Left hindlimb (tissue), 1 donor: ENCODE measurements at regions not wholly inside any gene's neighbourhood (a gene's known extent, or its start where the extent isn't known, plus 50 kb on each side); places are given as distances from the start of the nearest gene placed in this dataset.
"Not testable (repeated sequence)": the region's sequence is repeated elsewhere in the genome, so short reads cannot be mapped to it uniquely, and the experiment has no call there.

Source experiments
- DNase-seq: peaks from one replicate; pipeline ENCODE4 v3.0.0-alpha.2; 2018

DNA sequence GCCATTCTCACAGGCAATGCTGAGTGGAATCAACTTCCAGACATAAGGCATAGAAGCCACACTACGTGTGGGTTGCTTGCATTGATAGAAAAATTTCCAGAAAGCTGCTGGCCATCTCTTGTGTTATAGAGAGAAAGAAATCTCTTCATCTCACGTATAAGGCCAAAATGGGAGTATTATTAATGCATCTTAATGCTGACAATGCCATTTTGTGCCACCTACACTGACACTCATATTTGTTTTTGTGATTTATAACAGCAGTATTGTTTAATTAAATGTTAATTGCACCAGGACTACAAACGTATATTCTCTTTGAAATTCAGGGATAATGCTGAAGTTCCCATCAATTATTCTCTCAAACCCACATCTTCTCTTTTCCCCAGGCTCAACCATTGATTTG is 56.1 kb upstream of the TMEM132D start:
- no peak for DNase-seq

DNA sequence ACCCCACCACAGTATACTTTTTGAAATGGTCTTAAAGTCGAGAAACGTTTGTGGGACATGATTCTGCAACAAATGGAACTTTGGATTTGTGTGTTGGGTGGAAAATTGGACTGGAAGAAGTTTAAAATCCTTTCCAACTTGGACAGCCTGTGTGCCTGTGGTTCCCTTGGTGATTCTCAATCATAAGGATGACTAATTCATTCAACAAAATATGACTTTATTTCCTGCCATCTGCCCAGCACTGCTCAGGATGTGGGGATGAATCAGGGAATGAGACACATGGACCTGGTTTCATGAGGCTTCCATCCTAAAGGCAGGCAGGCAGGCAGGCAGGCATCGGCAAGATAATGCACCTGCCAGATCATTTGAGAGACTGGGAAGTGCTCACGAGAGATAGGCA is 57.3 kb upstream of the TMEM132D start:
- DNase-seq: no peak

DNA sequence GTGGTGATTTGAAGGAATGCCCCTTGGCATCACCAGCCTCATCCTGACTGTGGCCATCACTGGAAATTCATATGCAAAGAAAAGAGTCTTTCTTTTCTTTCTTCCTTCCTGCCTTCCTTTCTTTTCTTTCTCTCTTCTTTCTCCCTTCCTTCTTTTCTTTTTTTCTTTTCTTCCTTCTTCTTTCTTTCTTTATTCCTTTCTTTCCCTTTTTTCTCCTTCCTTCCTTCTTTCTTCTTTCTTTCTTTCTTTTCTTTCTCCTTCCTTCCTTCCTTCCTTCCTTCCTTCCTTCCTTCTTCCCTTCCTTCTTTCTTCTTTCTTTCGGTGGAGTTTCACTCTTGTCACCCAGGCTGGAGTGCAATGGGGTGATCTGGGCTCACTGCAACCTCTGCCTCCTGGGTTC is 58.0 kb upstream of the TMEM132D start:
- no peak for DNase-seq

DNA sequence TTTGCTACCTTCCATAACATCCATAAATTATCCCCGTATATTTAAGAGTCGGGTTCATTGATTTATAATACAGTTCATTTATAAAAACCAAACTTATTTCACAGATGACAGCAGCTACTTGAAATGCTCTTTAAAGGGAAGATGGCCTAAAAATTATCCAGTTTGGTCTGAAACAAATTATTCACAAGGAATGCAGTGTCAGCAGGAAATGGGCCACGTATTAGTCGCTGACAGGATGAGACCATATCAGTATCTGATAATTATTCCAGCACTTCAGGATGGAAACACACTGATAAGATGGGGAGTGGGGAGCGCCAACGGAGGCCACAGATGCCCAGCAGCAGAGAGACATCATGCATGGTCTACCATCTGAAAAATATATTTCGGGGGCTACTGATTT is 60.5 kb upstream of the TMEM132D start:
- no peak for DNase-seq

DNA sequence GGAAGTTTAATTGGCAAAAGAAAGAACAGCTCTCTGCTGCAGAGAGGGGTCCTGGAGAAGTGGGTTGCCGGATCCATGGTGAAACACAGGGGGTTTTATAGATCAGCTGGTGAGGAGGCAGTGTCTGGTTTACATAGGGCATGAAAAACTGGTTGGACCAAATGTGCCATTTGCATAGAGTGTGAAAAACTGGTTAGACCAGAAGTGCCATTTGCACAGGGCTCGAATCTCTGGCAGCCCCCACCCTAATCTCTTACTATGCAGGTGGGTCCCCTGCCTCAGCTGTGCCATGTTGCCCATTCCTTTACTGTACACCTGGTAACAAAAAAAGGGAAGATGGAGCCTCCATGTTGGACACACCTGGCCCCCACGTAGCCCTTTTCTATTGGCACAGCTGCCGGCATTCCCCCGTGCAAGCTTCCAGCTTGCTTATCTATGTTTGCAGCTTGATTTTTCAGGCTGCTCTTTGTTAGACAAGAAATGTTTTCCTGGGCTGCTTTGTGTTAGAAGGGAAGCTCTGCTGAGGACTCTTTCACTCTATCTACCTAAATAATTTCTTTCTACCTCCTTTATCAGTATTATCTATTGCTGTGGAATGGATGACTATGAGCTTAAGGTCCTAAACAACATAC is 61.1 kb upstream of the TMEM132D start:
- no peak for DNase-seq

DNA sequence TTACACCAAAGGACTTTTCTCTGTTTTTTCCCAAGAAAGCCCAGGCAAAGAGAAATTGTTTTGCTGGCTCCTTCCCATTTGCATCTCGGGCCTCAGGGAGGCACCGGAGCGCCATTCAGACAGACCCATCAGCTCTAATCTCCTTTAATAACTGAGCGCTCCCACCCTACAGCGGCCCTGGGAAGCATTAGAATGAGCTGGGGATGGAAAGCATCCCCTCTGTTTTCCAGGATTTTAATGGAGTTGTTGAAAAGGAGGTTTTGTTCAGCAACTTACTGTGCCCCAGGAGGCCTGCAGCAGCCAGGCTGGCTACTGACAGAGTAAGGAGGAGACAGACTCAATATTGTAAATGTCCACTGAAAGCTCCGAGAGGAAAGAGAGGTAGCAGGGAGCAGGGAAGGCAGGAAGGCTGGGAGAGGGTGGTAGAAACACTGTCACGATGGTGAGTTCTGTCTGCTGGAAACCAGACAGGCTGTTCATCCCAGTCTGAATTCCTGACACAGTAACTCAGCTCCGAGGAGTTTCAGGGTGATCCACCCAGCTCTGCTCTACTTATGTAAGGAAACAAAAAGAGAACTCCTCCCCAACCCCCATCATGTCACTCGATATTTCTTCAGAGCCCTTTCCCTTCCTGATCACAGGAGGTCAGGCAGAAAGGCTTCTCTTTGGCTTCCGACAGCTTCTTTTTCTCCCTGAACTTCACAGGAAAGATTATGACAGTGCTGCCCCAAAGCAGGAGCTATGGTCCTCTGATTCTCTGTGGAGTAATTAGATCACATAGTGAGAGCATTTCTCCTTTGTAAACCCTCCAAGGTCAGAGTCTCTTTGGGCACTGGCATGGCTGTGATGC is 62.5 kb upstream of the TMEM132D start:
- DNase-seq: no peak

DNA sequence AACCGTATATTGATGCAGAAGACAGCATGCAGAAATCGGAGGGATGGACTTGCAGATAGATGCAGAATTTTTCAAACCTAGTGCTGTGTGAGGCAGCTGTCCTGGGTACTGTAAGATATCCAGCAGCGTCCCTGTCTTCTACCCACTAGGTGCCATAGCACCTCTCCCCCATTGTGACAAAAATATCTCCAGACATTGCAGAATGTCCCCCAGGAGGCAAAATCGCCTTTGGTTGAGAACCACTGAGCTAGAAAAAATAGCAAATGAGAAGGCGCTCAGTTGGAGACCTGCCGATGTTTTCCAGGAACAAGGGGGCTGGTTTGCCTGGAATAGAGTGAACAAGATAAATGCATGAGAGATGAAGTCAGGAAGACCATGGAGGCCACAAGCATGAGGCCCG is 67.9 kb upstream of the TMEM132D start:
- no peak for DNase-seq

DNA sequence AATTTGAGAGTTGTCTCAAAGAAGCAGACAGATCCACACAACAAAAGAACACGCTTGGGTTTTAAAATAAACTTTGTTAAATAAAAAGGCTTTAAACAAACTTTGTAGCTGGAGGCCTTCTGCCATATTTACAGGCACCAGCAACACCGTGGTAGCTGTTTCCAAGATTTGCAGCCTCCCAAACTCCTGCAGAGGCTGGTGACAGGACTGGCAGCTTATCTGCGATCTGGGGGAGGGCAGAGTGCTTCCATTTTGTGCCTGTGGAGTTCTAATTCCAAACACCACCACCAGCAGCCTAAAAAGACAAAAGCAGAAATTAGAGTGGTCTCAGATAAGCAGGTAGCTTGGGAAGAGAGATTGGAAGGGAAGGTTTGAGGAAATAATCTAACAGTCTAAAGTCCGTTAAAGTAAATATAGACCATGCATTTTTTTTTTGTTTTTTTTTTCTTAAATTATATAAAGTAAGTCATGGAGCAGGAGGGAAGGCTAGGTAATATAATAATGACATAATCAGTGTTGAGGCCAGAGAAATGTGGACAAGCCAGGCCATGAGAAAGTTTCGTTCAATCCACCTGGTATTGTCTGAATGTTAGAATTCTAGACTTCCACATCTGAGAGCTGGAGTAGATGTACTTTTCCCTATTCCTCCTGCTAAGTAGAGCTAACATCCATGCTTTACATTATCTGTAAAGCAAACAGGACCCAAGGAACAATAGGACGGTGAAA is 69.6 kb upstream of the TMEM132D start:
- no peak for DNase-seq

DNA sequence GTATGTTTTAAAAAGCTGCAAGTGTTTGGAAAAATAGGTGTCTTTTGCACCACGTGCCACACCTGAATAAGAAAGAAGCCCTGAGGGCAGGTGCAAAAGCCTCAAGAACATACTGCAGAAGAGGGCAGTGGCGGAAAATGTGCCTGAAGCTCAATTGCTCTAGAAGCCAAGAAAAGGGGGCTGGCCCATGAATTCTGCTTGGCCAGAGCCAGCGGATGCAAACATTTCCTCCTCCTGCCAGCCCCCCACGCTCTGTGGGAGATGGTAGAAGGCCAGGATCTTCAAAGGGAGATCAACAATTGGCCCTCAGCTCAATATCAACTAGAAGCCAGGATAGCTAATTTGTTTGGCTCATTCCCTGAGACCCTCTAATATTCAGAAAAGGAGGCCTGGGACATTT is 80.3 kb upstream of the TMEM132D start:
- no peak for DNase-seq

DNA sequence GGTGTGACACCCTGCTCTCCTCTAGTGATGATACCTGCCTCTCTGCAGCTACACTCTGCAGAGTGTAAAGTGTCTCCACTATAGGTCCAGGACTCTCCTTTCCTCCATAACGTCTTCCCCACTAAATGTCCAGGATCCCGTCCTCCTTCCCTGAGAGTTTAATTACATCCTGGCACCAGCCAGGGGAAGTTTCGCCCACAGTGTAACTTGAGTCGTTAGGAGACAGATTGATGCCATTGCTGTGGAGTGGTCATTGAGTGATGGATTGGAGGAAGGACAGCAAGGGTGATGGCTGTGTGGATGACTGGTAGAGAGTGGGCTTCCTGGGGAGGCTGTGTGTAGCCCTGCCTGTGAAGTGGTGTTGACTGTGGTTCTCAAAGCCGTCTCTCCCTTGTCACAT is 84.0 kb upstream of the TMEM132D start:
- no peak for DNase-seq

DNA sequence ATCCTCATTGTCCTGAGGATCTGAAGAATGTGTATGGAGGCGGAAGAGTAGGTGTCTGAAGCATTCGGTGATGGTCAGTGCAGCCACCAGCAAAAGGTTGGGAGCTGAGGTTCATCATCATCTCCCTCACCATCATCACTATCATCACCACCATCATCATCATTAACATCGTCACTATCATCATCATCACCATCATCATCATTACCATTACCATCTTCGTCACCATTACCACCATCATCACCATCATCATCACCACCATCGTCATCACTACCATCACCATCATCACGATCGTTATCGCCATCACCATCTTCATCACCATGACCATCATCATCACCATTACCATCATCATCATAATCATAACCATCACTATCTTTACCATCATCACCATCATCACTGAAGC is 90.8 kb upstream of the TMEM132D start:
- no peak for DNase-seq

DNA sequence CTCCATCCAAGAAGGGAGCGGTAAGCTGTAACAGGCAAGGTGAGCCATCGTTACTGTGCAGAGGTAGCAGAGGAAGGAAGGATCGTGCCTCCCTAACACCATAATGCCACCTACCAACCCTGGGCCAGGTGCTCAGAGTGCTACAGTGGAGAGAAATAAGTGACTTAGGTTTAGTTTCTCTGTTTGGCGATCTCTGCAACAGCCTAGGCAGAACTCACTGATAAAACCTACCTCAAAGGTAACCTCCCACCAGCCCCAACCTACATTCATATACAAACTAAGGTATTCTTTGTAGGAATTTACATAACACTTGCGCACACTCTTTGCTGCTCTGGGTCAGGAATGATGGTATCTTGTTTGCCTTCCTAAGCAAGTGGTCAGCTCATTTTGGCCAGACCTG is 93.4 kb upstream of the TMEM132D start:
- no peak for DNase-seq

DNA sequence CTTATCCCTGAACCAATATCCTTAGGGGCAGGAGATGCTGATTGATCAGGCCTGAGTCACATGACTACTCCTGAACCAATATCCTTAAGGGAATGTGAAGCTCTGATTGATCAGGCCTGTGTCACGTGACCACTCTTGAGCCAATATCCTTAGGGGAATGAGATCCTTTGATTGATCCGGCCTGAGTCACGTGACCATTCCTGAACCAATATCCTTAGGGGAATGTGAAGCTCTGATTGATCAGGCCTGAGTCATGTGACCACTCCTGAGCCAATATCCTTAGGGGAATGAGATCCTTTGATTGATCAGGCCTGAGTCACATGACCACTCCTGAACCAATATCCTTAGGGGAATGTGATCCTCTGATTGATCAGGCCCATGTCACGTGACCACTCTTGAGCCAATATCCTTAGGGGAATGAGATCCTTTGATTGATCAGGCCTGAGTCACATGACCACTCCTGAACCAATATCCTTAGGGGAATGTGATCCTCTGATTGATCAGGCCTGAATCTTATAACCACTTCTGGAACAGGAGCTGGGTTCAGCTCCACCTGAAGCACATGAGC is 100.6 kb upstream of the TMEM132D start:
- DNase-seq: not testable (repeated sequence)

DNA sequence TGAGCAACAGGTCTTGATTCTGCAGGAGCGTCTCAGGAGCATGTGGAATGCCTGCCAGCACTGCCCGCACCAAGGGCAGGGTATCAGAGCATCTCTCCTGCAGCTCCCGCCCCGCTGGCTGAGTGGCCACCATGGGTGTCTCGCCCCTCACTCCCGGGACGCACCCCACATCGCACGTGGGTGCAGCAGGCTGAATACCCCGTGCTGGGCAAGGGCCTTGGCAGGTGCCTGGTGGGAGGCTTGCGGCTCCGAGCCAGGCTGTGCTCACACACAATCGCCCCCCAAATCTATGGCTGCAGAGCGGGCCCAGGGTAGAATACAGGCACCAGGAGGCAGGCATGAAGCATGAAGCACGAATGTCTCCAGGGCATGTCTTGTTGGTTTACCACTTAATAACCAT is 103.9 kb upstream of the TMEM132D start:
- no peak for DNase-seq

DNA sequence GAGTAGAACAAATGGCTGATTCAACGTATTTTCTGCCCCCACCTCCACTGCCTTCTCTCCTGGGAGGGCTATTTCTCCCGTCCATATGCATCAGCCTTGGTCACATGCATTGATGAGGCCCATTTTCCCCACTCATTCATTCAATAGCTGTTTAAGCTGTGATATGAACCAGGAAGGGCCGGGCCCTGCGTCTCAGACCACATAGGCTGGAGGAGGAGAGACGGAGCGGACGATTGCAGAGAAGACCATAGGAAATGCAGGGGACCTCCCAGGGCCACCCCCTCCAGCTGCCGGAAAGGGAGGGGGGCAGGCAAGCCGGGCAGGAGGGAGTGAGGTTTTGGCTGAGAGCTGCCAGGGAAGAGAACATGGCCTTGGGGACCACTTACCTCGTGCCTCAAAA is 104.4 kb upstream of the TMEM132D start:
- no peak for DNase-seq

DNA sequence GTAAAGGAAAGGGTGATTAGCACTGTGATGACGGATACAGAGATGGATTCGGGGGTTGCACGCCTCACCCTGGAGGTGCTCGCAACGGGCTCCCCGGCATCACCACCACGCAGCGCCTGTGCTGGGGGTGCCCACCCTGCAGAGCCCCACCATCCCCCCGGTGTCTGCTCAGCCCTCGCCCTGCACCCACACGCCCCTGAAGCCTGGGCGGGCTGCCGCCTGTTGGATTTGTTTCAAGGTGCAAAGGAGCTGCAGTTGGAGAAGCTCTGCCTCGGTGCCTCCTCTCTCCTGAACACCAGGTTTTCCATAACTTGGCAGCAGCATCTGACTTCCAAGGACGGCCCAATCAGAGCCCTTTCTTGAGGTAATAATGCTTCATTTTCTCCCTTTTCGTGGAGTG is 106.1 kb upstream of the TMEM132D start:
- DNase-seq: no peak

DNA sequence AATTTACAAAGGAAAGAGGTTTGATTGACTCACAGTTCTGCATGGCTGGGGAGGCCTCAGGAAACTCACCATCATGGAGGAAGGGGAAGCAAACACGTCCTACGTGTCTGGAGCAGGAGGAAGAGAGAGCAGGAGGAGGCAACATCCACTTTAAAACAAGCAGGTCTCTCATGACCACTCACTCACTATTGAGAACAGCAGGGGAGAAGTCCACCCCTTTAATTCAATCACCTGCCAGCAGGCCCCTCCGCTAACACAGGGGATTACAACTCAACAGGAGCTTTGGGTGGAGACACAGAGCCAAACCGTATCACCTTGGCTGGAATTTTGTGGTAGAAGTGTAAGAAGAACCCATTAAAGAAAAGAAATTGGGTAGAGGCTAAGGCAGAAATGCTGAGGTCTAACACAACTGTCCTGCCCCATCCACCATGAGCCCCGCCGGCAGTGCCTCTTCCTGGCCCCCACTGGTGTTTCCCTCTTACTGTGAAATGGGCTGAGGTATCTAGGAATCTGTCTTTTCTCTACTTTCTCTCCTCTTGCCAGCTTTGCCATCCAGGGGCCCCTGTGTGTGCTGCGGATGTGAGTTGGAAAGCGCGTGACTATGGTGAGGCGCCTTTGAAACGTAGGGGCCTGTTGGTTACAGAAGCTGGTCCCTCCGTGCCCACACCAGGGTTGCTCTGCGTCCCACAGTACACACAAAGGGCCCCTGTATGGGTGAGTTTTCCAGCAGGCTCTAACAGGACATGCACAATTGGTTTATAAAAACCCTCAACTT is 108.0 kb upstream of the TMEM132D start:
- DNase-seq: no peak

DNA sequence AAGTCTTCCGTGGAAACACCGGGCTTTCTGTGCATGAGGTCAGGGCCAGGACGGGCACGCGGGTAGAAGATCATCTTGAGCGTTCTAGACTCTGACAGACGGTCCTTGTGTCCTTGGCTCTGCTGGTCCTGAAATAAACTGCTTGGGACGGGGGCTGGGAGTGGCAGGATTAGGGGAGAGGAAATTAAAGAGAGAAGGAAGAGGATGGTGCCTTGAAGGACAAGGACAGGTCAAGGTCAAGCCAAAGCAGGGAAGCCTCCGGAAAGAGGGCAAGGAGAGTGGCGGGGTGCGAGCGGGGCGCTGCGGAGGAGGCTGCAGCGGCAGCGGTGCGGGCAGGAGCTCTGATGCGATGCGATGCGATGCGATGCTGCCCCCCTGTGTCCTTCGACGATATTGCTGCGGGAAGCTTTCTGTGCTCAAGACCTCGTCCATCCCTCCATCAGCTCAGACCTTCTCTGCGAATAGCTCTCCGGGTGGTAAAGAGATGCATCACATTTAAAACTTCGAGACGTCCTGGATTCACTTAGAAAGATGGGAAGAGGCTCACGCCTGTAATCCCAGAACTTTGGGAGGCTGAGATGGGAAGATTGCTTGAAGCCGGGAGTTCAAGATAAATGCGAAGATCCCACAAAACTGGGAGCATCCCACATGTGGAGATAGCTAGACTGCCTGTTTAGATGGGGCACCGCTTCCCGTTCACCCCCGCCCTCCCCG is 110.1 kb upstream of the TMEM132D start:
- peak; percentile 45 for DNase-seq

DNA sequence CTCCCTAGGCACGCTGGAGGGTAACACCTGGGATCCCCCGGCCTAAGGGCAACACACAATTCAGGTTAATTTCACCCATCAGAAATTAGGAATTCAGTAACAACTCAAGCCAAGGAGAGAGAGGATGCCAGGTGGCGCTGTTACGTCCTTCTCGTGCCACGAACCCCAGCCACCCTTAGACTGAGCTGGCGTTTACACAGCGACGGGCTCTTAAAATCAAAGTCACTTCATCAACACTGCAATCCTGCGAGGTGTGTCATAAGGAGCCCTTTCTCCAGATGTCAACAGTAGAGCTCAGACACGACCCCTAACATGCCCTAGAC is 110.6 kb upstream of the TMEM132D start:
- DNase-seq: no peak

DNA sequence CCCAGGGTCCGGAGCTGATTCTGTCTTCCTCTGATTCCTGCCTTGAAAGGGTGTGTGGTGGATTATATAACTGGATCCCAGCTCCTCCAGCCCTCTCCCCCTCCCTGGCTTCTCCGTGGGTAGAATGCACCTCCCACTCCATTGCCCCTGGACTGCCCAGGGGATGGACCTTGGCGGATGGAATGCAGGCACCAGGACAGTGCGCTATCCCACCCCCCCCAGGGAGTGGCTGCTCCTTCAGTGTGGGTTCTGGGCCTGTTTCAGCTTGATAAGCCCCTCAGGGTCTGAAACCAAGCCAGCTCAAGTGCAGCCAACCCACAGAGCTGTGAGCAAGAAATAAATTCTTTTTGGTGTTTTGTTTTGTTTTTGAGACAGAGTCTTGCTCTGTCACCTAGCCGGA is 112.4 kb upstream of the TMEM132D start:
- DNase-seq: no peak

DNA sequence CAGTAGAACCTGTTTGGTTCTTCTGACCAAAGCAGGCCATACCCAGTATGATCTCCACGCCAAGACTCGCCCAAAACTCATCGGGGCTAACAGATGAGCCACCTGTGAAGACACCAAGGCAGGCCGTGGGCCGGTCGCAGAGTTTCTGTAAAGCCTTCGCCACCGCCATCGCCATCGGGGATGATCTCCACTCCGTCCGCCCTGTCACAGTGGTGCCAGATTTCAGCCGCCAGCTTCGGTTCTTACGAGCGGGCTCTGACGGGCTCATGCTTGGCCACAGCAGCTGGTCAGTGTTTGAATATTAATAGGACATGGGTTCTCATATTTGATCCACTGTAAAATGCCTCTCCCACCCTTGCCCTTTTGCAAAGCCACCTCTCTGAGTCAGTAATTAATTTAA is 113.2 kb upstream of the TMEM132D start:
- DNase-seq: no peak
